ENCODE measurements at regions not wholly inside any gene's neighbourhood (a gene's known extent, or its start where the extent isn't known, plus 50 kb on each side); places are given as distances from the start of the nearest gene placed in this dataset.
"Not testable (repeated sequence)": the region's sequence is repeated elsewhere in the genome, so short reads cannot be mapped to it uniquely, and the experiment has no call there.

DNA sequence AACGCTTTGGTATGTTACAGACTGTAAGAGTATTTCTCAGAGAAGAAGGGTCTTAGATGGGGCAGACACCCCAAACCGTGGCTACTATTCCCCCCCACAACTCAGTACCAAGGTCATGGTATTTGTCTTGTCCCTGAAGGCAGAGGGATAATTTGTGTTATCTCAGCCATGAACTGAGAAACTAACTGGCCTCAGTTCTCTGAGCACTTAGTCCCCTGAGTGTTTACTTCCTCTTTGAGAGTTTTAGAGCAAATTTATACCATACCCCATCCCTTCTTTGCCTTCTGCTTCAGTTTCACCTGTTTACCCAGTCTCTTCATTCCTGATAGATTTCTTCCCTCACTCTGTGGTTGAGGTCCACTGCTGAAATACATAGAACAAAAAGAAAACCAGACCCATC, 183.9 kb downstream of the LRRC70 start:
- H3K4me3 ChIP-seq (ENCODE audit: low read depth, low read length): no peak overlapping the region
- TF ChIP-seq, protein P1, sequence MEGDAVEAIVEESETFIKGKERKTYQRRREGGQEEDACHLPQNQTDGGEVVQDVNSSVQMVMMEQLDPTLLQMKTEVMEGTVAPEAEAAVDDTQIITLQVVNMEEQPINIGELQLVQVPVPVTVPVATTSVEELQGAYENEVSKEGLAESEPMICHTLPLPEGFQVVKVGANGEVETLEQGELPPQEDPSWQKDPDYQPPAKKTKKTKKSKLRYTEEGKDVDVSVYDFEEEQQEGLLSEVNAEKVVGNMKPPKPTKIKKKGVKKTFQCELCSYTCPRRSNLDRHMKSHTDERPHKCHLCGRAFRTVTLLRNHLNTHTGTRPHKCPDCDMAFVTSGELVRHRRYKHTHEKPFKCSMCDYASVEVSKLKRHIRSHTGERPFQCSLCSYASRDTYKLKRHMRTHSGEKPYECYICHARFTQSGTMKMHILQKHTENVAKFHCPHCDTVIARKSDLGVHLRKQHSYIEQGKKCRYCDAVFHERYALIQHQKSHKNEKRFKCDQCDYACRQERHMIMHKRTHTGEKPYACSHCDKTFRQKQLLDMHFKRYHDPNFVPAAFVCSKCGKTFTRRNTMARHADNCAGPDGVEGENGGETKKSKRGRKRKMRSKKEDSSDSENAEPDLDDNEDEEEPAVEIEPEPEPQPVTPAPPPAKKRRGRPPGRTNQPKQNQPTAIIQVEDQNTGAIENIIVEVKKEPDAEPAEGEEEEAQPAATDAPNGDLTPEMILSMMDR (conservative IDR thresholded peaks at IDR 0.05; ENCODE audit: low read depth, low read length): no peak
- DNase-seq (ENCODE audit: low read depth): no peak

DNA sequence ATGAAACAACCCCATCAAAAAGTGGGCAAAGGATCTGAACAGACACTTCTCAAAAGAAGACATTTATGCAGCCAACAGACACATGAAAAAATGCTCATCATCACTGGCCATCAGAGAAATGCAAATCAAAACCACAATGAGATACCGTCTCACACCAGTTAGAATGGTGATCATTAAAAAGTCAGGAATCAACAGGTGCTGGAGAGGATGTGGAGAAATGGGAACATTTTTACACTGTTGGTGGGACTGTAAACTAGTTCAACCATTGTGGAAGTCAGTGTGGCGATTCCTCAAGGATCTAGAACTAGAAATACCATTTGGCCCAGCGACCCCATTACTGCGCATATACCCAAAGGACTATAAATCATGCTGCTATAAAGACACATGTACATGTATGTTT, 179.1 kb downstream of the LRRC70 start:
- H3K4me3 ChIP-seq (ENCODE audit: low read depth, low read length); DNase-seq (ENCODE audit: low read depth): not testable (repeated sequence)

DNA sequence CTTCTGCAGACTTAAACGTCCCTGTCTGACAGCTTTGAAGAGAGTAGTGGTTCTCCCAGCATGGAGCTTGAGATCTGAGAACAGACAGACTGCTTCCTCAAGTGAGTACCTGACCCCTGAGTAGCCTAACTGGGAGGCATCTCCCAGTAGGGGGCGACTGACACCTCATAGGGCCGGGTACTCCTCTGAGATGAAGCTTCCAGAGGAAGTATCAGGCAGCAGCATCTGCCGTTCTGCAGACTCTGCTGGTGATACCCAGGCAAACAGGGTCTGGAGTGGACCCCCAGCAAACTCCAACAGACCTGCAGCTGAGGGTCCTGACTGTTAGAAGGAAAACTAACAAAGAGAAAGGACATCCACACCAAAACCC, 174.4 kb downstream of the LRRC70 start:
- DNase-seq (ENCODE audit: low read depth): not testable (repeated sequence)

DNA sequence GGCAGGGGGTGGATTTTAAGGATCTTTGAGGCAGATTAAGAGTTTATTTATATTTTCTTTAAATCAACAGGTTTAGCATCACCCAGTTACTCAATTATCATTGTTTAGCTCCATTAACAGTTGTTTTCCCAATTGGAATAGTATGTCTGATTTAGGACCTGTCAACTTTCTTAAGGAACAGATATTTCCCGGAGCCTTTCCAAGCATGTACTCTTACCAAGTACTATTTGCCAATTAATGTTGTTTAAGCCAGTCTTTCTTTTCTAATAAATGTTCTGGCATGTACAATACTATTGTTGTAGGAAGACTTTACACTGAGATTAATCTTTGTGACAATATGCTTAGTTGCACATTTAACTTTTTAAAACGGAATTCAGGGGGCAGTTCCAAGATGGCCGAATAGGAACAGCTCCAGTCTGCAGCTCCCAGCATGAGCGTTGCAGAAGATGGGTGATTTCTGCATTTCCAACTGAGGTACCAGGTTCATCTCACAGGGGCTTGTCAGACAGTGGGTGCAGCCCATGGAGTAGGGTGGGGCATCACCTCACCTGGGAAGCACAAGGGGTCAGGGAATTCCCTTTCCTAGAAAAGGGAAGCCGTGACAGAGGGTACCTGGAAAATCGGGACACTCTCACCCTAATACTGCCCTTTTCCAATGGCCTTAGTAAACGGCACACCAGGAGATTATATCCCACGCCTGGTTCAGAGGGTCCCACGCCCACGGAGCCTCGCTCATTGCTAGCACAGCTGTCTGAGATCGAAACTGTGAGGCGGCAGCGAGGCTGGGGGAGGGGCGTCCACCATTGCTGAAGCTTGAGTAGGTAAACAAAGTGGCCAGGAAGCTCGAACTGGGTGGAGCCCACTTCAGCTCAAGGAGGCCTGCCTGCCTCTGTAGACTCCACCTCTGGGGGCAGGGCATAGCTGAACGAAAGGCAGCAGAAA, 173.7 kb downstream of the LRRC70 start:
- not testable (repeated sequence) for H3K4me3 ChIP-seq (ENCODE audit: low read depth, low read length); DNase-seq (ENCODE audit: low read depth)

More for the DNA sequence above, 174.4 kb downstream of the LRRC70 start:
- H3K4me3 ChIP-seq (ENCODE audit: low read depth, low read length): not testable (repeated sequence)

DNA sequence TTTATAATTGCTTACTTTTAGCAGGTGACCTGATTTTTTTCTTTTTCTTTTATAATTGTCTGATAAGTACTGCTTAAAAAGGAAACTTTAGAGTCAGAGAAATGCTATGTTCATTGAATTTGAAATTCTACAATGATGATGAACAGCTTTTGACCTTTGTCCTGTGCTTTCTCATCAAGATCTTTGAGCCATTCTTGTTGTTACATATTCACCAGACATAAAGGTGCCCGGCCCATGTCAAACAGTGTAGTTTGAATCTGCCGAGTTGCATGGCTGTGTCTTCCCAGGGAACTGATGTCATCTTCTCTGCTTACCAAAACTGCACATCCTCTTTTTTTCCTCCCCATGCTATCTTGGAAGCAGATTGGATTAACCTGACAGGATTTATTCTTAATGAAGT, 163.6 kb downstream of the LRRC70 start:
- DNase-seq (ENCODE audit: low read depth): no peak
- TF ChIP-seq, protein P1 (conservative IDR thresholded peaks at IDR 0.05; ENCODE audit: low read depth, low read length): no peak
- no peak overlapping the region for H3K4me3 ChIP-seq (ENCODE audit: low read depth, low read length)

DNA sequence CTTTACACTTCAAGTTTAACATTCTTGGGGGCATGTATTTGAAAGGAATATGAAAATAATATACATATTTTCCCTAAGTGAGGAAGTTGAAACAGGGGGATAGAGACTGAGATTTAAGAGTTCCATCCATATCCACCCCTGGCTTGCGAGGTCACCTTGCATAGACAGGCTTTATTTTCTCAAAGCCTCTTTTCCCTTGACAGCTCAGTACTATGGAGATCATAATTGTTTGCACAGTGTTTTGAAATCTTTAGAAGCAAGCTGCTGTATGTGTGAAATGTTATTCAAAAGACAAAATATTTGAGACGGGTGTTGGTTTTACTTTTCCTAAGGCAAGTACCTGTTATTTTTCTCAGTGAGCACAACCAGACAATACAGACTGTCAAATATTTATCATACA, 163.1 kb downstream of the LRRC70 start:
- TF ChIP-seq, protein P1 (conservative IDR thresholded peaks at IDR 0.05; ENCODE audit: low read depth, low read length): no peak
- DNase-seq (ENCODE audit: low read depth): no peak
- H3K4me3 ChIP-seq (ENCODE audit: low read depth, low read length): no peak overlapping the region

DNA sequence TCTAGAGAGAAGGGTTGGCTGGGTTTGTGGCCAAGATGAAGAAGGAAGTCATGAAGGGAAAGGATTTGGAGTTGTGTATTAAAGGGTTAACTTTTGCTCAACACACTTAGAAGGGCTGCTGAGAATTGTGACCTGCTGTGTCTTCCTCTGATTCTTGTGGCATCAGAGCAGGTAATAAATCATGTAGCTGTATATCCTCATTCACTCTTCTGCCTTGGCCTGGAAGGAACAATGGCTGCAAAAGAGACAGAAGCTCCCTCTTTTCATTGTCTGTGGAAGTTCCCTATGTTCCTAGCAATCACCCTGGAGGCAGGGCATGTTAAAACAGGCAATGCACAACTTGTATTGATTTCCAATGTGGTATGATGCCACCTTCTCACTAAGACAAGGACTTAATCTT, 159.1 kb downstream of the LRRC70 start:
- TF ChIP-seq, protein P1 (conservative IDR thresholded peaks at IDR 0.05; ENCODE audit: low read depth, low read length): no peak
- no peak for DNase-seq (ENCODE audit: low read depth)
- no peak overlapping the region for H3K4me3 ChIP-seq (ENCODE audit: low read depth, low read length)

DNA sequence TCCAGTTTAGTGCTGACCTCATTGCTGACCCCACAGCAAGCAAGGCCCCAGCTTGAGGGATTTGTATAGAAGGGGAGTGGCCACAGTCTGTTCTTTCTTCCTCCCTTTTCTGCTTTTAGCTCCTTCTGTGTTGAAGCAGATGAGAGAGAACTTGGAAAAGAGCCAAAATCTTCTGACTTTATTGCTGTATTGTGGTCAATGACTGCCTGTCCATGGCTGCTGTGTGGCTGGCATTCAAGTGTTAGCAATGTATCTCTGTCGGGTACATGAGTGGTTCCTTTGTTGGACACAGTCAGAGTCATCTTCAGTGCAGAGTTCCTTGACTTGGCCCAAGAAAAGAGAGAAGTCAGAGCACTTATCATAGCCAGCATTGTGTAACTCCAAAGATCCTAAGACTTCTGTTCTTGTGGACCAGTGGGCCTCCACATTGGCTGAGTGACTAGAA, 154.1 kb downstream of the LRRC70 start:
- H3K4me3 ChIP-seq (ENCODE audit: low read depth, low read length): no peak overlapping the region
- DNase-seq (ENCODE audit: low read depth): no peak
- TF ChIP-seq, protein P1 (conservative IDR thresholded peaks at IDR 0.05; ENCODE audit: low read depth, low read length): no peak

Data from epithelial cell of proximal tubule (primary cell).